ENCODE measurements at regions not wholly inside any gene's neighbourhood (a gene's known extent, or its start where the extent isn't known, plus 50 kb on each side); places are given as distances from the start of the nearest gene placed in this dataset.

GRCh38 chr6:14867802-14868201, 378.1 kb upstream of the JARID2 start:
- Histone ChIP-seq H3K4me1 (ENCODE audit: insufficient read depth, low read length) (no peaks in the 10 kb centered on the region), H3K9me3 (ENCODE audit: low read depth, low read length) (no peaks in the 10 kb centered on the region), H3K27me3 (ENCODE audit: insufficient read depth, low read length) (no peaks in the 10 kb centered on the region), H4K20me1 (ENCODE audit: insufficient read depth, low read length) (no peaks in the 10 kb centered on the region), H2AFZ (ENCODE audit: low read length) (no peak overlapping the region), H3K4me2 (ENCODE audit: insufficient read depth, low read length) (no peak overlapping the region), H3K4me3 (ENCODE audit: insufficient read depth, low read length) (no peak overlapping the region), H3K36me3 (ENCODE audit: insufficient read depth, low read length) (no peaks in the 10 kb centered on the region), H3K27ac (ENCODE audit: low read depth, low read length) (no peak overlapping the region), H3K79me2 (ENCODE audit: insufficient read depth, low read length) (no peaks in the 10 kb centered on the region)
- DNase-seq (ENCODE audit: insufficient read length, low spot score, missing footprints), result no peak
- no peak for TF ChIP-seq CTCF (IDR thresholded peaks at IDR 0.05; ENCODE audit: extremely low read depth, low read depth, low read length)

GRCh38 chr6:14871221-14871620, 374.6 kb upstream of the JARID2 start:
- Histone ChIP-seq H4K20me1 (ENCODE audit: insufficient read depth, low read length) (no peaks in the 10 kb centered on the region), H2AFZ (ENCODE audit: low read length) (no peak overlapping the region), H3K79me2 (ENCODE audit: insufficient read depth, low read length) (no peaks in the 10 kb centered on the region), H3K4me1 (ENCODE audit: insufficient read depth, low read length) (no peaks in the 10 kb centered on the region), H3K27me3 (ENCODE audit: insufficient read depth, low read length) (no peaks in the 10 kb centered on the region), H3K4me3 (ENCODE audit: insufficient read depth, low read length) (no peak overlapping the region), H3K27ac (ENCODE audit: low read depth, low read length) (no peak overlapping the region), H3K4me2 (ENCODE audit: insufficient read depth, low read length) (no peak overlapping the region), H3K36me3 (ENCODE audit: insufficient read depth, low read length) (no peaks in the 10 kb centered on the region), H3K9me3 (ENCODE audit: low read depth, low read length) (no peaks in the 10 kb centered on the region)
- TF ChIP-seq CTCF (IDR thresholded peaks at IDR 0.05; ENCODE audit: extremely low read depth, low read depth, low read length), result no peak
- DNase-seq (ENCODE audit: insufficient read length, low spot score, missing footprints), result no peak

GRCh38 chr6:14873101-14873500, 372.8 kb upstream of the JARID2 start:
- Histone ChIP-seq H3K4me1 (ENCODE audit: insufficient read depth, low read length) (peaks cover 10% of the 10 kb centered on the region), H3K9me3 (ENCODE audit: low read depth, low read length) (no peaks in the 10 kb centered on the region), H2AFZ (ENCODE audit: low read length) (no peak overlapping the region), H3K36me3 (ENCODE audit: insufficient read depth, low read length) (no peaks in the 10 kb centered on the region), H4K20me1 (ENCODE audit: insufficient read depth, low read length) (no peaks in the 10 kb centered on the region), H3K27ac (ENCODE audit: low read depth, low read length) (no peak overlapping the region), H3K4me3 (ENCODE audit: insufficient read depth, low read length) (no peak overlapping the region), H3K27me3 (ENCODE audit: insufficient read depth, low read length) (no peaks in the 10 kb centered on the region), H3K4me2 (ENCODE audit: insufficient read depth, low read length) (no peak overlapping the region), H3K79me2 (ENCODE audit: insufficient read depth, low read length) (no peaks in the 10 kb centered on the region)
- no peak for DNase-seq (ENCODE audit: insufficient read length, low spot score, missing footprints)
- TF ChIP-seq CTCF (IDR thresholded peaks at IDR 0.05; ENCODE audit: extremely low read depth, low read depth, low read length), result no peak

GRCh38 chr6:14873781-14874441, 372.0 kb upstream of the JARID2 start:
- no peak overlapping the region for H2AFZ ChIP-seq (ENCODE audit: low read length)
- no peak overlapping the region for H3K4me2 ChIP-seq (ENCODE audit: insufficient read depth, low read length)
- no peaks in the 10 kb centered on the region for H3K9me3 ChIP-seq (ENCODE audit: low read depth, low read length)
- H3K79me2 ChIP-seq (ENCODE audit: insufficient read depth, low read length), result no peaks in the 10 kb centered on the region
- no peak overlapping the region for H3K4me3 ChIP-seq (ENCODE audit: insufficient read depth, low read length)
- no peak for TF ChIP-seq CTCF (IDR thresholded peaks at IDR 0.05; ENCODE audit: extremely low read depth, low read depth, low read length)
- no peaks in the 10 kb centered on the region for H4K20me1 ChIP-seq (ENCODE audit: insufficient read depth, low read length)
- H3K27me3 ChIP-seq (ENCODE audit: insufficient read depth, low read length), result no peaks in the 10 kb centered on the region
- peaks cover 10% of the 10 kb centered on the region for H3K4me1 ChIP-seq (ENCODE audit: insufficient read depth, low read length)
- no peak for DNase-seq (ENCODE audit: insufficient read length, low spot score, missing footprints)
- no peak overlapping the region for H3K27ac ChIP-seq (ENCODE audit: low read depth, low read length)
- no peaks in the 10 kb centered on the region for H3K36me3 ChIP-seq (ENCODE audit: insufficient read depth, low read length)
